GM20000 (cell line): ENCODE measurements at regions not wholly inside any gene's neighbourhood (a gene's known extent, or its start where the extent isn't known, plus 50 kb on each side); places are given as distances from the start of the nearest gene placed in this dataset.

Experiments used
- DNase-seq: peaks from one replicate; pipeline ENCODE4 v3.0.0; 2012; ENCODE audit warnings: low spot score
- TF ChIP-seq, protein P1 (sequence below): IDR thresholded peaks from 2 replicates; pipeline ENCODE4 v1.5.1; 2012; ENCODE audit warnings: mild to moderate bottlenecking, control low read depth; ENCODE audit errors: extremely low read depth, missing control alignments

DNA sequence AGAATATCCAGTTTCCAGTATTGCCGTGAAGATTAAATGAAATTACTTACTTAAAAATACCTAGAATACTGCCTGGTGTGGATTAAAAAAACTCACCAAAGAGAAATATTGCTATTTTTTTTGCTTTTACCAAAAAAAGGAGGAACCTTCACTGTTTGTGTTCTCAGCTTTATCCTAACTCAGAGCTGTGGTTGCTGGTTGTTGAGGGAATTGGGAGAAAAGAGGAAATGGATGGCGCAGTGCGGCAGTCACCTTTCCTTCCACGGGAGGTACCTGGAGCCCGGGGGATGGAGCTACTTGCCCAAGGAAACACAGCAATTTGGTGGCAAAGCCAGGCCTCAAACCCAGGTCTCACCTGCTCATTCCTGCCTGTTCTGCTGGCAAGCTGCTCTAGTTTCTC lies 270.3 kb downstream of the RPLP1 start:
- no peak for DNase-seq
- TF ChIP-seq, protein P1, sequence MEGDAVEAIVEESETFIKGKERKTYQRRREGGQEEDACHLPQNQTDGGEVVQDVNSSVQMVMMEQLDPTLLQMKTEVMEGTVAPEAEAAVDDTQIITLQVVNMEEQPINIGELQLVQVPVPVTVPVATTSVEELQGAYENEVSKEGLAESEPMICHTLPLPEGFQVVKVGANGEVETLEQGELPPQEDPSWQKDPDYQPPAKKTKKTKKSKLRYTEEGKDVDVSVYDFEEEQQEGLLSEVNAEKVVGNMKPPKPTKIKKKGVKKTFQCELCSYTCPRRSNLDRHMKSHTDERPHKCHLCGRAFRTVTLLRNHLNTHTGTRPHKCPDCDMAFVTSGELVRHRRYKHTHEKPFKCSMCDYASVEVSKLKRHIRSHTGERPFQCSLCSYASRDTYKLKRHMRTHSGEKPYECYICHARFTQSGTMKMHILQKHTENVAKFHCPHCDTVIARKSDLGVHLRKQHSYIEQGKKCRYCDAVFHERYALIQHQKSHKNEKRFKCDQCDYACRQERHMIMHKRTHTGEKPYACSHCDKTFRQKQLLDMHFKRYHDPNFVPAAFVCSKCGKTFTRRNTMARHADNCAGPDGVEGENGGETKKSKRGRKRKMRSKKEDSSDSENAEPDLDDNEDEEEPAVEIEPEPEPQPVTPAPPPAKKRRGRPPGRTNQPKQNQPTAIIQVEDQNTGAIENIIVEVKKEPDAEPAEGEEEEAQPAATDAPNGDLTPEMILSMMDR = no peak

DNA sequence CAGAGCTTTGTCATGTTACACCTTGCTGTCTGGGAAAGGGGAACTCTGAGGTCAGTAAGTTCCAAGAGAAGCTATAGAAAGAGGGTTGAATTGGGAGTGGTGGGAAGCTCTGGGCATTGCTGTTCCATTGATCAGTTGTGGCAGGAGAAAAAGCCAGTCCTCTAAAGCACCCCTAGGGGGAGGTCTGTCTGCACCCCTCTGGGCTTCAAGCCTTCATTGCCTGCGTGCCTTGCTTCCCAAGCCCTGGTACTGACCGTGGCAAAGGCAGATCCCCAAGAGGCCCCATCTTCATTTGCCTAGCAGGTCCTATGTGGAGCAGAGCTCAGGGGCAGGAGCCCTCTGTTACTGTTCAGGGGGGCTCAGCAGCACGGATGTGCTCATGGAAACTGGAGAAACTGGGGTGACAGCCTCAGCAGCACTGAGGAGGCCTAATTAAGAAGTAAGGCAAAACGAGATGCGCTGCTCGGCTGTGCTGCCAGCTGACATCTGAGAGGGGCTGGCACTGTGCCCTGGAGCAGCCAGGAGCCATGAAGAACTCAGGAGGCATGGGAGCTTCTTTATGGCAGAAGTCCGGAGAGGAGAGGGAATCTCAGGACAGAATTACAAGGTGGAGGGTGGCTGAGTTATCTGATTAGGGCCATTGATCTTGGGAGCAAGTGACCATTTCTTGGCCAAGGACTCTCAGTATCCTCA lies 270.9 kb downstream of the RPLP1 start:
- no peak for DNase-seq
- TF ChIP-seq, protein P1 = no peak

DNA sequence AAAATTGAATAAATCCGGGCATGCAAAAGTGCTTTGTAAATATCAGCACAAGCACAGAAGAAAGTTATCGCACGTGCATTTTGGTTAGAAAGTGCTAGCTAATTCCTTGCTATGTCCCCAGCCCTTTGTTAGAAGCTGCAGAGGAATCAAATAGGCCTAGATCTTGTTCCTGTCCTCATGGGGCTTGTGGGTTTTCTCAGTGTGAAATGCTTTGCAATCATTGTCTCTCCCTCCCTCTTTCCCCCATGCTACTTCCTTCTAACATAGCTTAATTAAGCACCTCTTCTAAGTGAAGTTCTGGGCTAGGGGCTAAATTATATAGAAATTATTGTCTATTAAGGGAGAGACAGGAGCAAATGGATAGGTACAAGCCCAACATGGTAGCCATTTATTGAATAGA lies 271.7 kb downstream of the RPLP1 start:
- TF ChIP-seq, protein P1 = no peak
- no peak for DNase-seq

DNA sequence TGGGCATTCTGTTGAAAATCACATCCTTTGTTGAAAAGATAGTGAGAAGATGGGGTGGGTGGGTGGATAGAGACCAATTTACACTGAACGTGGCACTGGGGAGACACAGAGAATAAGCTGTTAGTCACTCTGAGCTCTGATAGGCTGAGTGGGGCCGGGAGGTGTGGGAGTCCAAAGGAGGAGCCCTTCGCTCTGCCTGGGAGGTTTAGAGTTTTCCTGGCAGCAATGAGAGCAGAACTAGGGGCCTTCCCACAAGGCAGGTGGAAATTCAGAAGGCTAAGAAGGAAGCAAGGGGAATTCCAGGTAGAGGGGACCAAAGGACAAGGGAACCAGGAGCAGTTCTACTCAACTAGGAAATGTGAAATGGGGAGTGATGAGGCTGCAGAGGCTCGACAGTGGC lies 272.7 kb downstream of the RPLP1 start:
- no peak for DNase-seq
- TF ChIP-seq, protein P1 = no peak

DNA sequence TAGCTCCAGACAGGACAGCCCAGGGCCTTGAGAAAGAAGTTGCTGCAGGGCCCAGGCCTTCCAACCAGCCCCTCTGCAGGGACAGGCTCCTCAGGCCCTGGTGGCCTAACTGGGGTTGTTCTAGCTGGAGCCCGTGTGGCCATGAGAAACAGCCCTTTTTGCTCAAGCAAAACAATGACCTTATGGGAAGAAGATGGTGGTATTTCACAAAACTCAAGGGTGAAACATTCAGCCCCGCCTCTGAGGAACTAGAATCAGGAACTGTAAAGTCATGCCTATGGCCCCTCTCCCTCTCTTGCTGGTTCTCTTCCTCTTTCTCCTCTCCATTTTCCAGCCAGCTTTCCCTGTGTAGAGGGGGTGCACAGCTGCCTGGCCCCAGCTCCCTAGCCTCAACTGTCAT lies 273.3 kb downstream of the RPLP1 start:
- DNase-seq = no peak
- TF ChIP-seq, protein P1 = no peak

DNA sequence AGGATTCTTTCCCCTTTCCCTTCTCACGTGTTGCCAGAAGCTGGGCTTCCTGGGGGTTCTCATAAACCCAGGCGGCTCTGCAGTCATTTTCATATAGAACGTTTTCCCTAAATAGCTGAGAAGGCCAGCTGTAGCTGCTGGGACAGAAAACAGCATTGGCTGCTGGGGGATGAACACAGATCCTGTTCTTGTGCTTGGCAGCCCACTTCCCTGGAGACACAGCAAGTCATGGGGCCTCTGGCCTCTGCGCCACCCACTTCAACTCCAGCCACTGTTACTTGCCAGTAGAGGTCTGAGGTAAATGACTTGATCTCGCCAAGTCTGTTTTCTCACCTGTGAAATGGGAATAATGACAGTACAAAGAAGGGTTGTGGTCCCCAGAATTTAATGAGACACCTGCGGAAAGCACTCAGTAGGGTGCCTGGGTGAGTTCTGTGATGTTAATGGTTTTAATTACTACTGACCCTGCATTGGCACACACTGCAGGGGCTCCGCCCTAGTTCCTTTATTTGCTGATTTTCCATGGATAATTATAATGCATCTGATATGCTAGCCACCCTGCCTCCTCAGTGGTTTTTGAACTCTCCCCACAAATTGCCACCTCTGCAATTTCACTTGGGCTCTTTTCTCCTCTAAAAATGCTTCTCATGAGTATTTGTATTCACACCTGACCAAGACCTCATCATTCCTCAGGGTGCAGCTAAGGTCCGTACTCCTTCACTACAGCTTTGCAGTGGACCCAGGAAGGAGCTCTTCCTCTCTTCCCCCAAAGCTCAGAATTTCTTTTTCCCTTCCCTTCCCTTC lies 274.7 kb downstream of the RPLP1 start:
- TF ChIP-seq, protein P1 = no peak
- no peak for DNase-seq

DNA sequence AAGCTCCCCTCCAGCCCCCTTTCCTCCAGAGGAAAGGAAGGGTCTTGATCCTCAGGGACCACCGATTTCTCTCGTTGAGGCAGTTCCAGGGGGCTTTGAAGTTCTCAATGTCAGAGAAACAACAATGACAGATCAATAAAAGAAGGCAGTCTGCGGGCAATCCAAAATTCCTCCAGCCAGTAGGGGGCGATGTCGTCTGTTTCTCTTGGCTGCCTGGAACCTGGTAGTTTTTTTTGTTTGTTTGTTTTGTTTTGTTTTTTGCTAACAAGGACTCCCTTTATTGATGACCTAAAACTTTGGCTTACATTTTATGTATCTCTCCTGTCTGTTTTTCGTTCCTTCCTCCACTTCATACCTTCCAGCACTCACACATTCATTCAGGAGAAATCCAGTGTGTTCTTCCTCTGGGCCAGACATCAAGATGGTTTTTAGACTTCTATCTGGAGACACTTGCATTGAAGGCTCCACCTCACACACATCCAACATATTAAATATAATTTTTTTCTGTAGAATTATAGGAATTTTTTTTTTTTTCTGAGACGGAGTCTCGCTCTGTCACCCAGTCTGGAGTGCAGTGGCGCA lies 276.6 kb downstream of the RPLP1 start:
- TF ChIP-seq, protein P1 = peak; percentile 62
- DNase-seq = peak; percentile 53
